Tongue (tissue), 1 donor: ENCODE measurements at regions not wholly inside any gene's neighbourhood (a gene's known extent, or its start where the extent isn't known, plus 50 kb on each side); places are given as distances from the start of the nearest gene placed in this dataset.
A peak's percentile ranks its signal among the peaks of the same experiment; 100 is the strongest.

Experiments used
- DNase-seq: peaks from one replicate; pipeline ENCODE4 v3.0.0-alpha.2; 2015

DNA sequence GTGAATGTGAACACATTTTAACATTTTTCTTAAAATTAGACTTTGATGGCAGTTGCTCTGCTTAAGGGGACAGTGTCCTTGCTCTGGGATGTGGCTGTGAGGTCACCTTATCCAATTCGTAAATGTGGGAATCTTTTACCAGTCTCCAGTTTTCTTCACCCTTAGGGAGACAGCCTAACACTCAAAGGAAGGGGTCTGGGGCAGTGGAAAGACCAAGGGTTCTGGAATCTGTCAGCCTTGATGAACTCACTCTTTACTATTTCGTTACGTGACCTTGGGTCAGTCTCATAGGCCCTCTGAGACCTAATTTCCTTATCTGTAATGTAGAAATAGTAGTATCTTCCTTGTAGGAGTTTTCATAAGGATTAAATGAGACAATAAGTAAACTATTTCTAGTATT, 245.6 kb upstream of the ATP2B1 start:
- DNase-seq: no peak

DNA sequence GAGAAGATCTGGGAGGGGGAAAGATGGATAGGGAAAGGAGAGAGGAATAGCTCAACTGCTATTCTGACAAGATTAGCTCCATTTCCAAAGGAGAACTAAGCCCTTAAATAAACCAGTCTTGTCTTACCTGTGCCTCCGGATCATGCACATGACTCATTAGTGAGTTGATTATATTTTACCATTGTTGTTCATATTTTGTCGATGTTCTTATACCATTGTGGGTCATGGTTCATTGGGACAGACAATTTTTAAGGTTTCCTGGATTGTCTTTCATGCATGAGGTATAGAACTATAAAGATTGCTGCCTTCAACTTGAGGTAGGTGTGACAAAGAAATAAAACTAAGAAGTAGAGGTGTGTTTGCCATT, 243.0 kb upstream of the ATP2B1 start:
- no peak for DNase-seq

DNA sequence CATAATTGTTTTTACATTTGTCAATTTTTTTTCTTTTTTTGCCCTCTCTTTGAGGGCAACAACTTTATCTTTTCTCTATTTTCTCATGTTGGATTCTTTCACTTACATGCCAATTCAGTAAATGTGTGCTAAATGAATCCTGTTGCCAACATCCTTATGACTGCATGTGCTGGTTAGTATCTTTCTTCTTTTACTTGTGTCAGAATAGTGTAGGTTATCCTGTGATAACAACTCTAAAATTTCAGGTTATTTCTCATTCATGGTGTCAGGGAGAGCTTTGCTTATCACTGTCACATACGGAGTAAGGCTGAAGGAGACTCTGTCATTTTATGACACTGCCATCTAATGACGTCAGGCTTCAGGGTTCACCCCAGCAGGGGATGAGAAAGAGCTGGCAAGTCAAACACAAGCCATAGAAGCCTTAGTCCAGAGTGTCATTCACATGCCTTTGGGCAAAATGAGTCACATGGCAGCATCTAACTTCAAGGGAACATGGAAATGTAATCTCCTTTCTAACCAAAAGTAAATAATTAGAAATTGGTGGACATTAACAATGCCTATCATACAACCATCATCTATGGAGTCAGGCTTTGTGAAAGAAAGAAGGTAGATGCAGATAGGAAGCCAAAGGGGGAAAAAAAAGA, 242.5 kb upstream of the ATP2B1 start:
- DNase-seq: no peak

DNA sequence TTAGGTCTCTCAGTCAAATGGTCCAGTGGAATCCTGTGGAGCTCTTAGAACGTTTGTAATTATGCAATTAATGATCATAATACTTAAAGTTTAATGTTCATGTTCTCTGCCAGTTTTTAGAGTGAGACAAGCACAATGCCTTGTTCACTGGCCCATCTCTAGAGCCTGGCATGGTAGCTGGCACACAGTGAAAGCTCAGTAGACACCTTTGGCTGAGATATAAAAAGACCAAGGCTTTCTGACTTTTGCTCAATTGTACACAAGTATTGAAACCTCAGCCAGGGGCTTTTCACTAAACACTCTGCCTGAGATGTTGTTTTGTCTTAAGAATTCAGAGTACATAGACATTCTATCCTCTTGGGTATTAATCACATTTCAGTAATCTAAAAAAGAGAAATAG, 241.8 kb upstream of the ATP2B1 start:
- DNase-seq: no peak

DNA sequence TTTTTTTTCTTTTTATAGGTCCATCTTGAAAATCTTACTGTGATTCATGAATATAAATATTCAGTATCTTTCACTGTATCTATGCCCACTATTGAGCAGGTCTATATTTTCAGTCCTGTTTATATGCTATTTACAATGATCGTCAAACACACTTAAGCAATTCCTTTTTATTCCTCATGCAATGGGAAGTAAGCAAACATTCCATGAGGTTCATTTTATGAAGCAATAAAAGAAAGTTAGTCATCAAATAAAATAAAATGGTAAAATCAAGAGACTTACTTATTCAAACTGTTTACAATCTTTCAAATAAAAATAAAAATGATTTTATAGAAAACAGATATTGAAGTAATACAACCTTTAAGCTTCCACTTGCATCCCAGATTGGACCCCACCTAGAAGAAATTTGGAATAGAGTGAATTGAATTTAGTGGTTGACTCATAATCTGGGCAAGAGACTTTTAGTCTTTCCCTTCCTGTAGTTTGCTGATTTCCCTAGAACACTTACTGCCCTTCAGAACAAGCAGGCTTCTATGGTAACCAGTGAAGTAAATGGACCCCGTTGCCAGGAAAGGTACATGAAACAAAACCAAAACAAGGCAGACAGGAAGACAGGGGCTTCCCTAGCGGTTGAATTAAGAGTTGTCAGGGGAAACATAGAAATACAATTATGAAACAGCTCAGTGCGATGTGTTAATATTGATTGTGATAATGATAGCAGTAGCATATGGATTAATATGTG, 241.0 kb upstream of the ATP2B1 start:
- peak; percentile 35 for DNase-seq

DNA sequence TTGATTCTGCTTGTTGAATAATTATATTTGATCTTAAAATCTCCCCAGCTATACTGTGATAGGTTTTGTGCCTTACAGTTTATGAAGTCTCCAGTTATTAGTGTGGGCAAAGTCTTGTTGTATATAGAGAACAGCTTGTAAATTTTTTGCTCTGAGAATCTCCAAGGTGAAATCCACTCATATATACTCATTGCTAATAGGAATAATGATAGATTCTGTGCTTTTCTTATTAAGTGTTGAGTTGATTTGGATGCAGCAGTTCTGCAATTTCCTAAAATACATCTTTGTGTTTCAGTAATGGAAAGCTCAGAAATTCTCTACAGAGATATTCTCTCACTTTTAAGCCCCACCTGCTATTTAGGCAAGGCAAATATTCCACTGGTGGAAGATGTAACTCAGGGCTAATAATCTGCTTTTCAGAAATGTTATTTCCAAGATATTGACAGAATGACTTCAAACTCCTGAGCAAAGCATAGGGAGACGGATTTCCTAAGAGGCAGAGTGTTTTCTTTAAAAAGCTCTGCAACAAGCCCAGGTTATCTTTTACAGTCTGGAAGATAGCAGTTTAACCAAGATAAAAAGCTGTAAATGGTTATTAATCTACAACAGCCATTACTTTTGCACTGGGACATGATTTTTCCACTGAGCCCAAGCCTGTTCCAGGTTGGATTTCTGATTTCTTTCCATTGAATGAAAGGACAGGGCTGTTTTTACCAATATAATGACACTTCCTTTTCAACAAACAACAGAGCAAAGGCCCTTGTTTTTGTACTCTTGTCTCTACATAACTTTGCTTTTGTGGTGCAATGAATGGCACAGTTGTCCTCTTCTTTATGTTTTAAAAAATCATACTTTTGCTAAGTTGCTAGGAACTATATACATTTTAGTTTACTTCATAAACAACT, 239.9 kb upstream of the ATP2B1 start:
- DNase-seq: no peak

DNA sequence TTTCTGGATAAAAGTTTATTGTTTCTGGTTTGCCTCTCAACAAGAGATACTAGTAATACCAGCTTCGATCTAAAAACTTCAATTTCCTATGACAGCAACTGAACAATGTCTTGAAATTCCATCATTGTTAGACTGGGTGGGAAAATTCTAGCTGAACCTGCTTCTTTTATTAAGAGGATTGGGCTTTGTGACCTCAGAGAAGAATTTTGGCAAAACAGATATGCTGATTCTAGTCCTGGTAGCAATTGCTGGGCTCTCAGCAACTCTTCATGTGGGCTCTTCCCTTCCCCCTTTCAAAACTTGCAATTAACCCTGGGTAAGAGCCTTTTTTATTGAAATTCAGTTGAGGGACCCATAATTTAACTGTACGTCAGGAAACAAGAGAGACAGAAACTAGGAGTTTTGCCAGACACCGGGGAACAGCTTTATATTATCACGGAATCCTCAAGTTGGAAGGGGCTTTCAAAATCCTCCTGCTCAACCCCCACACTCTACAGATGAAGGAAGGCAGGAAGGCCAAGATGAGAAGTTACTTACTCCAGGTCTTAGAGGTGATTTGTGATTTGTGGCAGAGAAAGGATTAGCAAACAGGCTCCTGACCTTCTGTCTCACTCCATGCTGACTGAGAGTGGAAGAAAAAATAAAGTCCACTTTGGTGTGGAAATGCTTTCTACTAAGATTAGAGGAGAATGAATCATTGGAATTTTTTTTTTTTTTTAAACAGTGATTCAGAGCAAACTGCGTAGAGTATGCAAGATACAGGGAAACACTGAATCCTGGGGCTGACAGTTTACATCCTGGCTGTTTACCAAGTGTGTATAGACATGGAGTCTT, 239.0 kb upstream of the ATP2B1 start:
- peak; percentile 53 for DNase-seq

DNA sequence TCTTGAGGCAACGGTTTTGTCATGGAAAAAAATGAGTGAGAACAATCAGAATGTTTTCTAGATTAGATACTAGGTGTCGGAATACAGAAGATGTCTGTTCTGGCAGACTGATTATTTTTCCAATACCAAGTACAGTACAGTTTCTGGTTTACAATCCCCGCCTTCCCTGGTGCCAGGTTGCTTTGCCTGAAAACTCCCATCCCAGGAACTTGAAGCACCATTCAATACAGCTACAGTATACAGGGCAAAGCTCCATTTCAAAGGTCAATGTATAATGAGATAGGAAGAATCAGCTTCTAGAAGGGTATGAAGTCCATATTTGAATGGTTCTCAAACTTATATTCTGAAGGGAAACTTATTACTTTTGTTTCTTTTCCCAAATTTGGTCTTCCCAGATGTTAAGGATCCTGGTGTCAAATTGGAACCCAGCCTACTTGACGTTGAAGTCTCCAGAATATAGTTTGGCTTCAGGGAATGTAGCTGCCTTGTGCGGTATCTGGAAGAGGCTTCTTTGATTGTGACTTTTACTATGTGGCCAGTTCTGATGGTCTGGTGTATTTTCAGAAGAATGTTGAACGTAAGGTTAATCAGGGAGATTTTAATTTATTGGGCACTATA, 238.0 kb upstream of the ATP2B1 start:
- DNase-seq: no peak

DNA sequence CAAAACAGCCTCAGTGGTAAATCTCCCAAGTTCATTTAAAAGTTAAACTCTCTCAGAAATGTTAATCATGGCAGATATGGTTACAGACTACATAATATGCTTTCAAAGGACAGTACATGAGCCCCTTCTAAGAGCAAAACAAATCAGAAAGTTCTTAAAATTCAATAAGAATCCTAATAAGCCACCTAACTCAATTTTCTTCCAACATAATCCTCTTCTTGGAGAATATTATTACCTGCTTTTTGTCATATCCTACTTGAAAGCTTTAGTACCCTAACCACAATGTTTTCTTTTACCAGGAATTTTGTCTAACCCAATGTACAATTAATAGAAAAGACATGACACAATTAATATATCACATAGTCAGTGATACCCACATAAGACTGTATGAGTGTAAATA, 236.5 kb upstream of the ATP2B1 start:
- DNase-seq: no peak

DNA sequence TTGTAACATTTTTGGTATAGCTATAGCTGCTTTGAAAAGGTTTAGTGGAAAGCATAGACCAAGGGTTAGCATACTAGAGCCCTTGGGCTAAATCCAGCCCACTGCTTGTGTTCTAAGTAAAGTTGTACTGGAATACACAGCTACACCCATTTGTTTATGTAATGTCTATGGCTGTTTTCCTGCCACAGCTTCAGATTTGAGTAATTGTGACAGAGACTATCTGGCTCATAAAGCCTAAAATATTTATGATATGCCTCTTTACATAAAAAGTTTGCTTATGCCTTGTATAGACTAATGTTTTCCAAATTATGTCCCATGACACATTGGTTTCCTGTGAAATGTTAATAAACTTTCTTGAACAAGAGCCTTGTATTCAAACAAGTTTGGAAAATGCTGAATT, 234.8 kb upstream of the ATP2B1 start:
- no peak for DNase-seq

DNA sequence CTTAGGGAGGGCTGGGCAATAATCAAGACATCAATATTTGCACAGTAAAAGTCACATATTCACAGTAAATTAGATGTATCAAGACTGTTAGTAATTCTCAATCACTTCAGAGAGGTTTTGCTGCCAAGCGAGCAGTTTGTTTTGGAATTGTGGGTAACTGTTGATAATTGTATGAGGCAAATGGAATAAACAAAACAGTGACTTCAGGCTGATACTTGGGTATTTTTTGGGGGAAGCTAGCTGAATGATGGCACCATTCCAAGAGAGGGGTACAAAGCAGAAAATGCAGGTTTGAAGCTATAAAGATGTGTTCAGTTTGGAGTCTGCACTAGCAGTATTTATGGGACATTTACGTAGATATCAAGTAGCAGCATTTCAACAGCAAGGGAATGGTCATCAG, 232.8 kb upstream of the ATP2B1 start:
- no peak for DNase-seq

DNA sequence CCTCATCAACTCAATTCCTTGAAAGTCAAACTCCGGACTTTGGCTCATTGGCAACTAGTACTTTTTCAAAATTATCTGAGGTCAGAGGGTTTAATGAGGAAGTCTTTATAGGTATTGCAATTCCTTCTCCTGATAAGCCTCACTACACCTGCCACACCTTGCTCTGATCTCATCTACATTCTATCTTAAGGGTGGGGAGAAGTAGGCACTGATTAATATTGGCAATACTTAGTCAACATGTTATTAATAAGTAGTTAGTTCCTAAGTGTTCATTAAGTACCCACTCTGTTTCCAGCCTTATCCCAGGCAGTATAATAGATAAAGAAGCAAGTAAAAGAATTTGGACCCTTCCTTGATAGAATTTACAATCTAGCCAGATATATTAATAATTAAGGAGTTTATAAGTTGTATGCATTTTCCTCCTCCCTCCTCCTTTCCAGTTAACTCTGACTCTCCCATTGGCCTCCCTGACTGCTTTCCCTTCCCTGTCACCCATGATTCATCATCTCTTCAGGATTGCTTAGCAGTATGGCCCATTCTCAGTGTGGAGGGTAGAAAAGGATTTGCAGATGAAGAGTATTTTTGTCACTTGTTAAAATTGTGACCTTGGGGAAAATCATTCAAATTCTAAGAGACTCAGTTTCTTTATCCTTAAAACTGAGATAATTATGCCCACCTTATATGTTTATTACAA, 231.0 kb upstream of the ATP2B1 start:
- no peak for DNase-seq

DNA sequence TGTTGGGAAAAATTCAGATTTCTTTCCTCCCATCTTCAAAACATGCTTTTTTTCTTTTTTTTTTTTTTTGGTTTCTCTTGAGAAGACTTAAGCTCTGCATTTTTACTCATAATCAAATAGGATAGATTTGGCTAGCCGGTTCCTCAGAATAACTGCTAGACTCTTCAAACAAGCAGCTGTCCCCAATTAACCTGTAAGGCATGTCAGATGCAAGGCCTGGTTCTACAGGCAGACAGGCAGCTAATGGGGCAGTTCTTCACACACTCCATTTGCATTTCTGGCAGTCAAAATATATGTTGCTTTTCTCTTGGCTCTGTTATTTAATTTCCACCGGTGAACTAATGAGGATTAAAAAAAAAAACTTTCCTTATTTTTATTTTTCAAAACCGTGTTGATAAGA, 228.0 kb upstream of the ATP2B1 start:
- no peak for DNase-seq

DNA sequence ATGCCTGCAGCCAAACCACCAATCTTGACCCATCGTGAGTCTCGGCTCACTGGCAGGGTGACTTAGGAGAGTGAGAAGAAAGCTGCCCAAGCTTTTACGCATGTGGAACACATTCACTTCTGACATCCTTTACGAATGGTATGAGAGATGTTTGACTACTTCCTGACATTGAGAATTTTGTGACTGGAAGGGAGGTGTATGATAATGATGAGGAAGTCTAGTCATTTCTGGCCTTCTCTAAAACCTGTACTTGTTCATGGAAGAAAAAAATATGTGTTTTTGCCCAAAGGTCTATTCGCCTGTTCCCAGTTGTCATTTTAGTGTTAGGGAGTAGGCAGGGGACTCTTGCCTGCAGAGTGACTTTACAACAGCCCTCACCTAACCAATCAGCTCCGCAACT, 227.2 kb upstream of the ATP2B1 start:
- no peak for DNase-seq

DNA sequence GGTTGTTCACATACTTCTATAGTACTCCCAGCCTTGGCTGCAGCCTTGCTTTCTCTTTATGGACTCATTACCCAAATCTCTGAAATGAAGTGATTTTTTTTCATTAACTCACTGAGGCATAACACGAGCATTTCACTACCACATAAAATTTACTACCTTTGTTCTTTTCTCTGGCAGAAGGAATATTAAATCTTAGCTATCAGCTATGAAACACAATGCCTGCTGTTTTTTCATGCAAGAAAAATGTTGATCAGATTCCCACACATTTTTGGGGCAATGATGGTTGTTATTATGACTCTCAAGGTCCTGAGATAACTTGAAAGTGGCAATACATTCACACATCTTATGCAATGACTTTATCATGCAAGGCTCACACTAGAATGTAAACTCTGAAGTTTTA, 225.3 kb upstream of the ATP2B1 start:
- DNase-seq: no peak

DNA sequence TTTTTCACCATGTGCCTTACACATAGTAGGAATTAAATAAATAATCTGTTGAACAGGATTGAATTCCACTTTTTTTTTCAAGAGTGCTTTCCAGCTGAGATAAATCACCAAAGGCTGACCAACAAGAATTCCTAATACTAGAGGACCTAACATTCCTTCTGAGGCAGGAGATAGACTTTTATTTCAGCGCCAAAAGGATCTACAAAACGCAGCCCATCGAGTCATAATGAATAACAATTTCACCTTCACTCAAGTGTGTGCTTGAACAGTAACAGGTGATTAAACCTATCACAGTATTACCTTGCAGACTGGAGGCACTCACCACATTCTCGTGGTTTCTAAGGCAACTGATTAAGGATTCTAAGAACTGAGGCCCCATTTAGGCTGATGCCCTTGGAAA, 224.3 kb upstream of the ATP2B1 start:
- DNase-seq: no peak

DNA sequence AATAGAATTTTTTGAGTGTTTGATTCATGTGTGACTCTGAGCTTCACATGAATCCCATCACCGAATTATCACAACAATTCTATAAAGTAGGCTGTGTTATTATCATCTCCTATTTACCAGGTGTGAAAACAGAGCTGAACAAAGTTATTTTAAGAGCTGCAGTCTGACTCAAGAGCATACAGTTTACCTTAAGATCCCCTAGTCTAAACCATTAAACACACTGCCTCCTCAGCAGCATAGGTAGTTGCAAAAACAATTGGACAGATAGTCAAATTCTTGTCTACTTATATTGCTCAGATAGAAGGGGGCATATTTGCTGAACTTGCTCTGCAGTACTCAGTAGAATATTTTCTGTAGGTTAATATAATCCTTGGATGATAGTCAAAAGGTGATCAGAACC, 219.8 kb upstream of the ATP2B1 start:
- no peak for DNase-seq

DNA sequence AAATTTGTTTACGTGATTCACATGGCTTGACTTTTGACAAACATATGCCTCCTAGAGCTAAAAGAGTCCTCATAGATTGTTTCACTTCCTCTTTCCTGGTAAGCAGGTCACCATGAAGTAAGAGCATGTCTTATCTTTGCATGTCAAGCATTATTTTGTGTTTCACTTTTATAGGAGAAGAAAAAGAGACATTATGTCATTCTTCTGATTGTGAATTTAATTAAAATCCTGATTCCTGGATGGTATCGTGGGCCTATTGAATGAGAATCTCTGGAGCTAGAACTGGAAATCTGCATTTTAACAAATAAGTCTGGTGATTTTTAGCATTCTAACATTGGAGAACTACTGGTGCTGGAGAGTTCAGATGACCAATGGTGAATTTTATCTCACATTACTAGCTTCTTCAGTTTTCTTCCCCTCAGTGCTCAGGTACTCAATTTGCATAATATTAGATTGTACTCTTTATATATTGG, 218.6 kb upstream of the ATP2B1 start:
- DNase-seq: no peak

DNA sequence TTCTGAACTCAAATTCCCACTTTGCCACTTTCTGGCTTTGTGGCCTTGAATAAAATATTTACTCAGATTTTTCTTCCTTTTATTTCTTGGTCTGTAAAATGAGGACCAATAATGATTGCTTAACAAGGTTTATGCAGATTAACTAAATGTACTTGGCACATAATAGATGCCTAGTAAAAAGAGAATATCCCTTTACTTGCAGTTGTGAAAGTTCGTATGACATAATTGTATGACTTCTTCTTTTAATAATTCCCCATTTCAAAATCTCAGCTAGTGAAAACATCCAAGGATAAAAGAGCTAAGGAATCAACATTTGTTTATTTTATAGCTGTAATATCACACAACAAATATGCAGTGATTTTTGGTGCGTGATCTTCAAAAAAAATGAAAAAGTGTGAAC, 215.6 kb upstream of the ATP2B1 start:
- no peak for DNase-seq

DNA sequence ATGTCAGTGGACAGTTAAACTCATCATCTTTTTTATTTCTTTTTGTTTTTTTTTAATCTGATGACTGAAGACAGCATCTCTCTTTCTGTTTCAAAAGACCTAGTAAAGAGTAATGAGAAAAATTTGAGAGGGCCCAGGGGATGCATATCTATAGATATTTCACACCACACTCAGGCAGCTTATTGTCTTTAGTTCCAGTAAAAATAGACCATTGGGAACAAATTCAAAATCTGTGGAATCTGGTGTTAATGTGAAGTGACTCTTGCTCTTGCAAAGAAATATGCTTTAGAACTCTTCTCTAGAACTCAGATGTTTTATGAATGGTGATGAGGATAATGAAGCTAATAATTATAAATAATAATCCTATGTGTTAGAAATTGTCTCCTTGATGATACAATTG, 214.5 kb upstream of the ATP2B1 start:
- no peak for DNase-seq

DNA sequence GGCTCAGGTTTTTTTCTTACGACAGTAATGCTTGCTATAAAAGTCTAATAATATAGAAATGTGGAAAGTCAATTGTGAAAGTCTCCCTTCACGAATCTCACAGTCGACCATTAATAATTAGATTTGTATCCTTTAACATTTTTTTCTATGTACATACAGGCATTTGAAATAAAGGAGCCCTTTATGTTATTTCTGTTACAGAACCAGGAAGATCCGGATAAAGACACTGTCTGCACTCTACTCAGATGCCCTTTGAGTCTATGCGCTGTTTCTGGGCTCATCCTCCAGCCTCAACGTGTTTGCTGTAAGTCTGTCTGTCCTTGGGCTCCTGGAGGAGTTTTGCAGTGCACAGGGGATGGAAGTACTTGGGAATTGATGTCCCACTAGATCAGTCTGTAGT, 212.2 kb upstream of the ATP2B1 start:
- no peak for DNase-seq
